Neural cell (in vitro differentiated cells): ENCODE measurements at regions not wholly inside any gene's neighbourhood (a gene's known extent, or its start where the extent isn't known, plus 50 kb on each side); places are given as distances from the start of the nearest gene placed in this dataset.

Source experiments
- H2AFZ ChIP-seq: fragments of 200-600, 300-800 bp; sonication (generic), shearing (Covaris generic); 2 replicates; pipeline ENCODE4 v1.6.0; 2014; ENCODE audit warnings: low read depth, mild to moderate bottlenecking, antibody characterized with exemption, low read length, moderate library complexity
- H3F3A ChIP-seq: fragments of 200-600 bp; shearing (Covaris generic); 2 replicates; pipeline ENCODE4 v1.6.1; 2016; ENCODE audit warnings: mild to moderate bottlenecking, moderate library complexity, mixed read lengths, antibody characterized with exemption, low read length; ENCODE audit not compliant: insufficient read depth, poor library complexity, severe bottlenecking
- H3K27ac ChIP-seq: fragments of 200-600, 300-800 bp; sonication (generic), shearing (Covaris generic); 2 replicates; pipeline ENCODE4 v1.5.1; 2014; ENCODE audit warnings: mild to moderate bottlenecking, low read length, moderate library complexity
- H3K27me3 ChIP-seq: fragments of 300-800, 200-600 bp; sonication (generic), shearing (Covaris generic); 2 replicates; pipeline ENCODE4 v1.6.0; 2014; ENCODE audit warnings: mild to moderate bottlenecking, low read depth, low read length, moderate library complexity; ENCODE audit not compliant: insufficient read depth
- H3K36me3 ChIP-seq: fragments of 300-800, 200-600 bp; sonication (generic), shearing (Covaris generic); 2 replicates; pipeline ENCODE4 v1.5.1; 2014; ENCODE audit warnings: mild to moderate bottlenecking, antibody characterized with exemption, low read length, moderate library complexity; ENCODE audit not compliant: insufficient read depth
- H3K4me2 ChIP-seq: fragments of 300-800, 200-600 bp; sonication (generic), shearing (Covaris generic); 2 replicates; pipeline ENCODE4 v1.6.0; 2014; ENCODE audit warnings: mild to moderate bottlenecking, low read length
- H3K4me3 ChIP-seq: fragments of 300-800, 200-600 bp; sonication (generic), shearing (Covaris generic); 2 replicates; pipeline ENCODE4 v1.5.1; 2014; ENCODE audit warnings: mild to moderate bottlenecking, low read length, moderate library complexity
- H3K79me2 ChIP-seq: fragments of 200-600 bp; shearing (Covaris generic); replicated peaks from 2 replicates; pipeline ENCODE4 v1.6.0; 2014; ENCODE audit warnings: mild to moderate bottlenecking, low read length, moderate library complexity; ENCODE audit not compliant: insufficient read depth
- H3K9ac ChIP-seq: fragments of 300-800, 200-600 bp; sonication (generic), shearing (Covaris generic); 2 replicates; pipeline ENCODE4 v1.6.1; 2016; ENCODE audit warnings: mild to moderate bottlenecking, low read length, mixed read lengths
- H3K9me2 ChIP-seq: fragments of 200-600 bp; shearing (Covaris generic); 2 replicates; pipeline ENCODE4 v1.6.1; 2016; ENCODE audit warnings: mild to moderate bottlenecking, low read length, mixed read lengths; ENCODE audit not compliant: insufficient read depth
- H3K9me3 ChIP-seq: fragments of 200-600, 300-800 bp; sonication (generic), shearing (Covaris generic); 2 replicates; pipeline ENCODE4 v1.6.1; 2016; ENCODE audit warnings: mild to moderate bottlenecking, mixed run types, low read length, moderate library complexity, mixed read lengths
- H4K20me1 ChIP-seq: fragments of 200-600 bp; shearing (Covaris generic); 2 replicates; pipeline ENCODE4 v1.6.1; 2016; ENCODE audit warnings: mild to moderate bottlenecking, mixed run types; ENCODE audit not compliant: insufficient read depth
- EP300 ChIP-seq: fragments of 450-650 bp; conservative IDR thresholded peaks from 2 replicates; pipeline ENCODE4 v1.6.1; 2014; ENCODE audit warnings: antibody characterized with exemption, mild to moderate bottlenecking, moderate library complexity; ENCODE audit not compliant: poor library complexity, severe bottlenecking
- EZH2 ChIP-seq: fragments of 200-600, 300-800 bp; shearing (Covaris generic), sonication (generic); IDR thresholded peaks from 2 replicates; pipeline ENCODE4 v1.6.1; 2014; ENCODE audit warnings: antibody characterized with exemption, low read length, borderline replicate concordance, mild to moderate bottlenecking; ENCODE audit not compliant: insufficient read depth, poor library complexity, severe bottlenecking
- MXI1 ChIP-seq: fragments of 450-650 bp; conservative IDR thresholded peaks from 2 replicates; pipeline ENCODE4 v1.6.1; 2014; ENCODE audit warnings: antibody characterized with exemption, mild to moderate bottlenecking; ENCODE audit not compliant: poor library complexity, severe bottlenecking
- POLR2AphosphoS5 ChIP-seq: IDR thresholded peaks from 2 replicates; pipeline ENCODE4 v1.6.1; 2012
- RAD21 ChIP-seq: fragments of 450-650 bp; conservative IDR thresholded peaks from 2 replicates; pipeline ENCODE4 v1.6.1; 2014; ENCODE audit warnings: antibody characterized with exemption, mild to moderate bottlenecking, moderate library complexity
- SMC3 ChIP-seq: fragments of 450-650 bp; conservative IDR thresholded peaks from 2 replicates; pipeline ENCODE4 v1.6.1; 2014; ENCODE audit warnings: antibody characterized with exemption, mild to moderate bottlenecking, moderate library complexity; ENCODE audit not compliant: poor library complexity
- TAF1 ChIP-seq: IDR thresholded peaks from 2 replicates; pipeline ENCODE4 v1.6.1; 2012; ENCODE audit warnings: low read depth
- TF ChIP-seq, protein P1 (sequence below): IDR thresholded peaks from 2 replicates; pipeline ENCODE4 v1.6.1; 2012; ENCODE audit warnings: borderline replicate concordance
- TF ChIP-seq, protein P2 (sequence below): fragments of 450-650 bp; IDR thresholded peaks from 2 replicates; pipeline ENCODE4 v1.5.1; 2014; ENCODE audit warnings: antibody characterized with exemption, mild to moderate bottlenecking, moderate library complexity; ENCODE audit not compliant: poor library complexity, severe bottlenecking

DNA sequence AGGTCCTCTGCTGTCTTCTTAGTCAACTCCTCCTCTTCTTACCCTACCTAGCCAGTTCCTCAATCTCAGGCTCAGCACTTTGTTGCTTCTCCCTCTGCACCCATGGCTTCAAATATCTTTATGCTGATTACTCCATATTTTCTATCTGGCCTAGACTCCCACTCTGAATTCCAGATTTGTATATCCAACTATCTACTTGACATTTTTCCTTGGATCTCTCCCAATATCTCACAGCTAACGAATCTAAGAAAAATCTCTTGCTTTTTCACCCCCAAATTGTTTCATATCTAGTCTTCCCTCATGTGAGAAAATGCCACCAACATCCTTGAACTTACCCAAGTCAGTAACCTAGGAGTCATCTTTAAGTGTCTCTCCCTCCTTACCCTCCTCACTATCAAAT, 176.4 kb upstream of the ERCC4 start:
- Histone ChIP-seq H3K9ac (no peak overlapping the region), H3K79me2 (no peaks in the 10 kb centered on the region)

DNA sequence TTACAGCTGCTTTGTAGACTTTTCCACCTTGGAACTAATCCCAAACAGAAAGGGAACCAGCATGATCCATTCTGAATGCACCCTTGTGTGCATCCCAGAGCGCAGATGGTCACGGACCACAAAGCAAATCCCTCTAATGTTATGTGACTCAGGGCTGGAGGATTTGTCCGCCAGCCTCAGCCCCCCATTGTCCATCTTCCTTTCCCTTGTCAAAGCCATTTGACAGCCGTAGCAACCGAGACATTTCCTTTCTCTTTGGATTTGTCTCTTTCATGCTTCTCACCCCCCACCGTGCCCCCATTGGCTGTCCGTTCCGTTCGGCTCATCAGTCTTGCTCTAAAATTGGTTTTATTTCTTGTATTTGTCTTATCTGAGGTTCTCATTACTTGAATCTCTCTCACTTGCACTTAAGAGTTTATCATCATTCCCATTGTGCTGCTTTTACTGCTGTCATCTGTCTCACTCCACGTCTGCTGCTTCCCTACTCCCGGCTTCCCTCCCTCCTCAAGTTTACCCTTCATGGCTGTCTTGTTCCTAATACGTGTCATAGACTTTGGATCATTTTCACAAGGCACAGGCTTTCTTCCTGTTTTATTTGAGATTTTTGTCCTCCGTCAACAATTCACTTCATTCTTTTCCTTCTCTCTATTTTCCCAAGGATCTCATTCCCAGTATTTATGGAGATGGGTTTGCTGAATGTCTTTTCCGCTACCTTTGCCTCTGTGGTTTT, 163.4 kb upstream of the ERCC4 start:
- Histone ChIP-seq H3K79me2 (no peaks in the 10 kb centered on the region), H2AFZ (no peak overlapping the region), H3K27ac (no peak overlapping the region), H3K36me3 (no peaks in the 10 kb centered on the region), H3F3A (no peaks in the 10 kb centered on the region), H3K9me2 (no peaks in the 10 kb centered on the region), H3K4me2 (no peak overlapping the region), H3K4me3 (peak overlapping the region; percentile 15), H3K27me3 (no peaks in the 10 kb centered on the region), H3K9me3 (no peaks in the 10 kb centered on the region), H4K20me1 (no peaks in the 10 kb centered on the region), H3K9ac (no peak overlapping the region)
- TF ChIP-seq, protein P1, sequence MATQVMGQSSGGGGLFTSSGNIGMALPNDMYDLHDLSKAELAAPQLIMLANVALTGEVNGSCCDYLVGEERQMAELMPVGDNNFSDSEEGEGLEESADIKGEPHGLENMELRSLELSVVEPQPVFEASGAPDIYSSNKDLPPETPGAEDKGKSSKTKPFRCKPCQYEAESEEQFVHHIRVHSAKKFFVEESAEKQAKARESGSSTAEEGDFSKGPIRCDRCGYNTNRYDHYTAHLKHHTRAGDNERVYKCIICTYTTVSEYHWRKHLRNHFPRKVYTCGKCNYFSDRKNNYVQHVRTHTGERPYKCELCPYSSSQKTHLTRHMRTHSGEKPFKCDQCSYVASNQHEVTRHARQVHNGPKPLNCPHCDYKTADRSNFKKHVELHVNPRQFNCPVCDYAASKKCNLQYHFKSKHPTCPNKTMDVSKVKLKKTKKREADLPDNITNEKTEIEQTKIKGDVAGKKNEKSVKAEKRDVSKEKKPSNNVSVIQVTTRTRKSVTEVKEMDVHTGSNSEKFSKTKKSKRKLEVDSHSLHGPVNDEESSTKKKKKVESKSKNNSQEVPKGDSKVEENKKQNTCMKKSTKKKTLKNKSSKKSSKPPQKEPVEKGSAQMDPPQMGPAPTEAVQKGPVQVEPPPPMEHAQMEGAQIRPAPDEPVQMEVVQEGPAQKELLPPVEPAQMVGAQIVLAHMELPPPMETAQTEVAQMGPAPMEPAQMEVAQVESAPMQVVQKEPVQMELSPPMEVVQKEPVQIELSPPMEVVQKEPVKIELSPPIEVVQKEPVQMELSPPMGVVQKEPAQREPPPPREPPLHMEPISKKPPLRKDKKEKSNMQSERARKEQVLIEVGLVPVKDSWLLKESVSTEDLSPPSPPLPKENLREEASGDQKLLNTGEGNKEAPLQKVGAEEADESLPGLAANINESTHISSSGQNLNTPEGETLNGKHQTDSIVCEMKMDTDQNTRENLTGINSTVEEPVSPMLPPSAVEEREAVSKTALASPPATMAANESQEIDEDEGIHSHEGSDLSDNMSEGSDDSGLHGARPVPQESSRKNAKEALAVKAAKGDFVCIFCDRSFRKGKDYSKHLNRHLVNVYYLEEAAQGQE: peak; percentile 78
- TF ChIP-seq MXI1: no peak

More for the DNA sequence above, 176.4 kb upstream of the ERCC4 start:
- Histone ChIP-seq H3K27me3 (no peaks in the 10 kb centered on the region), H2AFZ (no peak overlapping the region), H3K36me3 (no peaks in the 10 kb centered on the region), H3K27ac (no peak overlapping the region), H4K20me1 (no peaks in the 10 kb centered on the region), H3F3A (no peaks in the 10 kb centered on the region), H3K9me2 (no peaks in the 10 kb centered on the region), H3K9me3 (no peaks in the 10 kb centered on the region), H3K4me2 (no peak overlapping the region), H3K4me3 (no peak overlapping the region)
- no peak for TF ChIP-seq EZH2
- TF ChIP-seq MXI1: no peak
- no peak for TF ChIP-seq POLR2AphosphoS5
- TF ChIP-seq, protein P2, sequence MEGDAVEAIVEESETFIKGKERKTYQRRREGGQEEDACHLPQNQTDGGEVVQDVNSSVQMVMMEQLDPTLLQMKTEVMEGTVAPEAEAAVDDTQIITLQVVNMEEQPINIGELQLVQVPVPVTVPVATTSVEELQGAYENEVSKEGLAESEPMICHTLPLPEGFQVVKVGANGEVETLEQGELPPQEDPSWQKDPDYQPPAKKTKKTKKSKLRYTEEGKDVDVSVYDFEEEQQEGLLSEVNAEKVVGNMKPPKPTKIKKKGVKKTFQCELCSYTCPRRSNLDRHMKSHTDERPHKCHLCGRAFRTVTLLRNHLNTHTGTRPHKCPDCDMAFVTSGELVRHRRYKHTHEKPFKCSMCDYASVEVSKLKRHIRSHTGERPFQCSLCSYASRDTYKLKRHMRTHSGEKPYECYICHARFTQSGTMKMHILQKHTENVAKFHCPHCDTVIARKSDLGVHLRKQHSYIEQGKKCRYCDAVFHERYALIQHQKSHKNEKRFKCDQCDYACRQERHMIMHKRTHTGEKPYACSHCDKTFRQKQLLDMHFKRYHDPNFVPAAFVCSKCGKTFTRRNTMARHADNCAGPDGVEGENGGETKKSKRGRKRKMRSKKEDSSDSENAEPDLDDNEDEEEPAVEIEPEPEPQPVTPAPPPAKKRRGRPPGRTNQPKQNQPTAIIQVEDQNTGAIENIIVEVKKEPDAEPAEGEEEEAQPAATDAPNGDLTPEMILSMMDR: no peak
- no peak for TF ChIP-seq TAF1
- TF ChIP-seq EP300: no peak
- no peak for TF ChIP-seq SMC3
- TF ChIP-seq RAD21: no peak
- TF ChIP-seq, protein P1: no peak
